ENCODE measurements at regions not wholly inside any gene's neighbourhood (a gene's known extent, or its start where the extent isn't known, plus 50 kb on each side); places are given as distances from the start of the nearest gene placed in this dataset.
"Not testable (repeated sequence)": the region's sequence is repeated elsewhere in the genome, so short reads cannot be mapped to it uniquely, and the experiment has no call there.

DNA sequence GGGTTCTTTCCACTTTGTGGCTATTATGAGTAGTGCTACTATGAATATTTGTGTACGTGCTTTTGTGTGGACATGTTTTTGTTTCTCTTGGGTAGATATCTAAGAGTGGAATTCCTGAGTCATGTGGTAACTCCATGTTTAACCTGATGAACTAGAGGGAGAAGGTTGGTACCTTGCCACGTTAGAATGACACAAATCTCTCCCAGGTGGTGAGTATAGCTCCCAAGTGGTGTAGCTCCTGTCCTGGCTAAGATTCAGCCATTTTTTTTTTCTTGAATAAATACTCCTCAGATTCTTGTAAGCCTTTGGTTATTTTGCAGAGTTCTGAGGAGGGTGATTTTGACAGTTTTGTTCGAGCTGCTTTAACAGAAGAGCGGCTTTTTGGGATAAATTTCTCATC is 83.2 kb upstream of the DPP6 start:
- DNase-seq = not testable (repeated sequence)

DNA sequence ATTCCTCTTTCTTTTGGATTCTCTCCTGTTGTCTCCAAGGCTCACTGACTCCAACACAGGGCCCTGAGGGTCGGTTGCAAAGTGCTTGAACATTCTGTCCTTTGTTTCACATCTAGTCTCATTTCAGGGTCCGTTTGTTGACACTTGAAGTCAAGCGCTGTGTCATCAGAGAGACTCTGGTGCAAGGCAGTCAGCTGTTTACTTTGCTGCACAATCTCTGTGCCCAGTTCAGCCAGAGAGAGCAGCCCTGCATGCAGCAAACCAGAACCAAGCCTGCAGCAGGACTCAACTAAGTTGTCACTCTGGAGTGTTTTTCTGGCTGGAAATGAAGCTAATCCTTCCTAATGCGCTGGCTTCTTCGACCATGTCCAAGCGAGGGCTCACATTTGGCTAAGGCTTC is 77.6 kb upstream of the DPP6 start:
- not testable (repeated sequence) for DNase-seq

DNA sequence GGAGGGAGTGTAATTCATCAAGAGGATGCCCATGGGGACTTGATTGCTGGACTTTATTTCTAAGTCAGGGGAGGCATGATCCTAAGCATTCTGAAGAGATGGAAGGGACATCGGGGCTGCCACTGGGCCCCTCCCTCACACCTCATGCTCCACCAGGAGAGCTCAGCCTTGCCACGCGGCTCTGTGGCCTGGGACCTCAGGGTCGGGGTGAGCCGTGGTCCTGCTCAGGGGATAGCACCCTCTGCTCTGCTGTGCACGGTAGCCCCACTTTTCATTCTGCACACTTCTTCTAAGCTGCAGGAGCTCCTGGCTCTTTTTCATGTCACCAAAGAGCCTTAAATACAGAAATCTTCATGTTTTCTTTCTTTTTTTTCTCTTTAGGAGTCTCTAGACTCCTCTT is 75.5 kb upstream of the DPP6 start:
- DNase-seq = not testable (repeated sequence)

DNA sequence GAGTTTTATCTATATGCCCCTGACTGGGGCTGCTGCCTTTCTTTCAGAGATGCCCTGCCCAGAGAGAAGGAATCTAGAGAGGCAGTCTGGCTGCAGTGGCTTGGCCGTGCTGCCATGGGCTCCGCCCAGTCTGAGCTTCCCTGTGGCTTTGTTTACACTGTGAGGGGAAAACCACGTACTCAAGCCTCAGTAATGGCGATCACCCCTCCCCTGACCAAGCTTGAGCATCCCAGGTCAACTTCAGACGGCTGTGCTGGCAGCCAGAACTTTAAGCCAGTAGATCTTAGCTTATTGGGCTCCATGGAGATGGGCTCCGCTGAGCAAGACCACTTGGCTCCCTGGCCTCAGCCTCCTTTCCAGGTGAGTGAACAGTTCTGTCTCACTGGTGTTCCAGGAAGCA is 69.0 kb upstream of the DPP6 start:
- DNase-seq = not testable (repeated sequence)

DNA sequence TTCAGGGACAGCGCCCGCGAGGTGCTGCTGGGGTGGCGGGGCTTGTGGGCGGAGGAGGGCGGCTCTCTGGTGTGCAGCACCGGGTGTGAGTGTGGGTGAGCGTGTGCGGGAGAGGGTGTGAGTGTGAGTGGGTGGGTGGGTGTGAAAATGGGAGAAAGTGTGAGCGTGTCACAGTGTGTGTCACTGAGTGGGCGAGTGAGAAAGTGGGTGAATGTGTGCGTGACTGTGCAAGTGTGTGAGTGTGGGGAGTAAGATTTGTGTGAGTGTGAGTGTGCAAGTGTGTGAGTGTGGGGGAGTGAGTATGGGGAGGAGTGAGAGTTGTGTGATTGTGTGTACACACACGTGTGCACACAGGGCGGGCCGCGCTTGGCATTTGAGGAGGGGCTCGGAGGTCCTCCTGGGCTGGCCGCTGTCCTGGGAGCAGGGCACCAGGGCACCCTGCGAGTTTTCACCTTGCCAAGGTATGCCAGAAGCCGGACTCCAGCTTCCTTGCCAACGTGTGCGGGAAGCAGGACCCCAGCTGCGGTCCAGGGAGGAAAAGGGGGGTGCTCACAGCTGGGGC is 63.1 kb upstream of the DPP6 start:
- DNase-seq = not testable (repeated sequence)

DNA sequence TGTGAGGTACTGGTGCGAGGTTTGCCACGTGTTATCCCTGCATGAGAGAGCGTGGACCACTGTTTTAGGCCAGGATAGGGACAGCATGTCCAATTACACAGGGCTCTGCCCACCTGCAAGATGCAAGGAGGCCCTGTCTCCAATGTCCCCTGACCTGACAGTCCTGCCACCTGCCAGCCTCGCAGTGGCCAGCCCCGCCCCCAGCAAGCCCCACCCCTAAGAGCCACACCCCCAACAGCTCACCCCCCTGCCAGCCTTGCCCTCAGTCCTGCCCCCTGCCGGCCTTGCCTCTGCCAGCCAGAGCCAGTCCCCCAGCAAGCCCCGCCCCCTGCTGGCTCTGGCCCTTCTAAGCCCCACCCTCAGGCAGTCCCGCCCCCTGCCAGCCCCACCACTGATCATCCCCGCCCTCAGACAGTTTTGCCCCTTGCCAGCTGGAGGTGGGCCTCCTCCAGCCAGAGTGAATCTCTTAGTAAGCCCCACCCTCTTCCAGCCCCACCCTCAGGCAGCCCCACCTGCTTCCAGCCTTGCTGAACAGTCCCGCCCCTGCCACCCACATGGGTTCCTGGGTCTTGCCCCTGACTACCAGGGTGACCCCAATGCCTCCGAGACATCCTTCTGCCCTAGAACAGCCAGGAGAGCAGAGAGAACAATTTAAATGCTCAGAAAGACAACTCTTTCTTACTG is 62.3 kb upstream of the DPP6 start:
- peak; percentile 15 for DNase-seq

DNA sequence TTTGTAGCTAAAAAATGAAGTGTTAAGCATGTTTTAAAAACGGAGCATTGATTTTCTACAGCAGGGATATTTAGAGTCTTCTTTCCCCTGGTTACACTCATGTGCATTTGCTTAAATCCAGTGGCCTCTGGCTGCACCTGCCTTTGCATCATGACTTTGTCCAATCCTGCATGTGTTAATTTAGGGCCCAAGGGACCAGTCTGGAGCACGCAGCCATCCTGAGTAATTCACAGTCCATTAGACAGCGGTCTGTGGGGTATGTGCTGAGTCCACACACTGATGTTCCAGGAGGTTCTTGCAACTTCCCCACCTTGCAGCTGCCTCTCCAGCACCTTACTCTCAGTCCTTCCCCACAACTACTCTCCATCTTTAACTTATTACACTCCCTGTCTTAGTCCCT is 60.7 kb upstream of the DPP6 start:
- not testable (repeated sequence) for DNase-seq

DNA sequence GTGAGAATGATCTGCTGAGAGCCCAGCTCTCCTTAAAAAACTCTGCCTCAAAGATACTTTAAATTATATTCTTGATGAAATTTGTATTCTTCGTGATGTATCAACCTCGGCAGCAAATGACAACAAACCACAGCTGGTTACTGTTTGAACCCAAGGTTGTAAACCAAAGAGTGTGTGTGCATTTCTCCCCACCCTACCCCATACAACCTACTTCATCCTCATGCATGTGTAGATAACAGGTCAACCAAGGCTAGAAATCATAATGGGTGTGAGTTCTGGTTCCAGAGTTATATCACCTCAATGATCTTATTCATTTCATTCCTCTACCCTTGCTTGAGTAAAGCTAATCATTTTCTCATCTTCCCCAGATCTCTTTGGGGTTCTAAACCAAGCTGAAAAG is 58.8 kb upstream of the DPP6 start:
- not testable (repeated sequence) for DNase-seq

DNA sequence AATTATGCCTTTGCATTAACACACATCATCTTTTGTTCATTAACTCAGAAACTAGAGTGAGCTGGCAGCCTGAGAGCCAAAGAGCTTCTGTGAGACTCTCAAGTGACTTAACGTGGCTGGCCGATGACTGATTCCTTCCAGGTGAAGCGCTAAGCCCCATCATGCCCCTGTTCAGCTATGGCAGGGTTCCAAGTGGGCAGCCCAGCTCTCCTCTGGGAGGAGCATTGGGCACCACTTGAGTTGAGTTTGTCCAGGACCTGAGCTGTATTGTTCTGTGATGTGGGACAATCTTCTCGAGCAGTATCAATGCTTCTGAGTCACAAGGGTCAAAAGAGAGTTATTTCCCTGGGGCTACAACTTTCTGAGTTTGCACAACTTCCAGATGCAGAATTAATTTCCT is 53.3 kb upstream of the DPP6 start:
- DNase-seq = not testable (repeated sequence)
